Mucosa of descending colon (tissue), 3 donors: ENCODE measurements at regions not wholly inside any gene's neighbourhood (a gene's known extent, or its start where the extent isn't known, plus 50 kb on each side); places are given as distances from the start of the nearest gene placed in this dataset.

Experiments used
- ATAC-seq: fragments of 200-7000 bp; cut with Tn5 transposase; one replicate; pipeline ENCODE4 v1.9.1; 2020; ENCODE audit warnings: mild to moderate bottlenecking, moderate library complexity
- DNase-seq, 3 donors: peaks; one replicate each; pipeline ENCODE4 v3.0.0-alpha.2; 2020
- H3K36me3 ChIP-seq: fragments of 200-600 bp; one replicate; pipeline ENCODE4 v1.8.0; 2021; ENCODE audit warnings: low read depth, mild to moderate bottlenecking
- H3K4me1 ChIP-seq: fragments of 200-600 bp; one replicate; pipeline ENCODE4 v1.8.0; 2021; ENCODE audit warnings: low read depth, mild to moderate bottlenecking
- H3K4me3 ChIP-seq: fragments of 200-600 bp; one replicate; pipeline ENCODE4 v1.8.0; 2021; ENCODE audit warnings: mild to moderate bottlenecking
- H3K9me3 ChIP-seq: fragments of 200-600 bp; one replicate; pipeline ENCODE4 v1.8.0; 2021; ENCODE audit warnings: mild to moderate bottlenecking
- CTCF ChIP-seq: fragments of 200-600 bp; IDR thresholded peaks from one replicate; pipeline ENCODE4 v1.8.0; 2022; ENCODE audit warnings: antibody characterized with exemption, mild to moderate bottlenecking
- intact Hi-C, 2 donors: fragments of 100-400 bp; cut with DNase I in 1 of 2; cut with micrococcal nuclease in 1 of 2; formaldehyde crosslinking; loops; one replicate each; pipeline versions ENCODE4 v1.11.0 to v1.11.1; 2022; cut with DNase I, micrococcal nuclease
- donor health status: DM: no; HTN: no; CAD: no; lungs with moderate emphysema.
- donor health status: DM: no; HTN: no; CAD: no.
- donor health status: DM: no; HTN: yes; CAD: no.

GRCh38 chr19:23461120-23461519 is 65.8 kb upstream of the ZNF91 start:
- intact Hi-C loops, result no loop called here
- no peak for ATAC-seq
- Histone ChIP-seq H3K36me3 (no peaks in the 10 kb centered on the region), H3K4me3 (no peak overlapping the region), H3K4me1 (no peaks in the 10 kb centered on the region), H3K9me3 (peaks cover 9% of the 10 kb centered on the region)
- no peak for DNase-seq
- no peak for TF ChIP-seq CTCF

GRCh38 chr19:23460656-23461055 is 65.4 kb upstream of the ZNF91 start:
- TF ChIP-seq CTCF, result no peak
- intact Hi-C loops, result no loop called here
- DNase-seq, result no peak
- Histone ChIP-seq H3K9me3 (peaks cover 10% of the 10 kb centered on the region), H3K36me3 (no peaks in the 10 kb centered on the region), H3K4me1 (no peaks in the 10 kb centered on the region), H3K4me3 (no peak overlapping the region)
- ATAC-seq, result peak; percentile 19
